H9 (cell line): ENCODE measurements at regions not wholly inside any gene's neighbourhood (a gene's known extent, or its start where the extent isn't known, plus 50 kb on each side); places are given as distances from the start of the nearest gene placed in this dataset.
"Not testable (repeated sequence)": the region's sequence is repeated elsewhere in the genome, so short reads cannot be mapped to it uniquely, and the experiment has no call there.

ENCODE experiments used
- DNase-seq: peaks from one replicate; pipeline ENCODE4 v3.0.0-alpha.2; 2017
- H2AFZ ChIP-seq: one replicate; pipeline ENCODE4 v1.6.1; 2013; ENCODE audit warnings: mild to moderate bottlenecking, low read length, control low read depth, moderate library complexity
- H2AK5ac ChIP-seq: 2 replicates; pipeline ENCODE4 v1.6.1; 2013; ENCODE audit warnings: low read length, control low read depth, mixed read lengths; ENCODE audit not compliant: insufficient read length
- H2BK120ac ChIP-seq: one replicate; pipeline ENCODE4 v1.6.1; 2013; ENCODE audit warnings: low read depth, mild to moderate bottlenecking, low read length, control low read depth, inconsistent platforms; ENCODE audit not compliant: poor library complexity, severe bottlenecking
- H2BK12ac ChIP-seq: 2 replicates; pipeline ENCODE4 v1.6.1; 2013; ENCODE audit warnings: low read length, control low read depth, mixed read lengths, low read depth; ENCODE audit not compliant: insufficient read length
- H2BK15ac ChIP-seq: 2 replicates; pipeline ENCODE4 v1.6.1; 2013; ENCODE audit warnings: low read depth, low read length, control low read depth
- H2BK20ac ChIP-seq: one replicate; pipeline ENCODE4 v1.6.1; 2013; ENCODE audit warnings: low read depth, mild to moderate bottlenecking, low read length, control low read depth, inconsistent platforms; ENCODE audit not compliant: poor library complexity, severe bottlenecking
- H2BK5ac ChIP-seq: 2 replicates; pipeline ENCODE4 v1.6.1; 2013; ENCODE audit warnings: low read length, control low read depth, mixed read lengths; ENCODE audit not compliant: insufficient read length
- H3K14ac ChIP-seq: 2 replicates; pipeline ENCODE4 v1.6.1; 2013; ENCODE audit warnings: low read length, control low read depth; ENCODE audit not compliant: insufficient read depth
- H3K18ac ChIP-seq: 2 replicates; pipeline ENCODE4 v1.6.1; 2013; ENCODE audit warnings: low read depth, mild to moderate bottlenecking, mixed read lengths, low read length, control low read depth; ENCODE audit not compliant: insufficient read length
- H3K23ac ChIP-seq: 2 replicates; pipeline ENCODE4 v1.6.1; 2013; ENCODE audit warnings: low read length, control low read depth, mixed read lengths, low read depth; ENCODE audit not compliant: insufficient read length
- H3K23me2 ChIP-seq: 2 replicates; pipeline ENCODE4 v1.6.1; 2013; ENCODE audit warnings: low read depth, mild to moderate bottlenecking, mixed read lengths, low read length, control low read depth; ENCODE audit not compliant: insufficient read length, poor library complexity, severe bottlenecking
- H3K27ac ChIP-seq: 2 replicates; pipeline ENCODE4 v1.5.1; 2013; ENCODE audit warnings: low read length, control low read depth, mixed read lengths, low read depth; ENCODE audit not compliant: insufficient read length
- H3K27me3 ChIP-seq: 2 replicates; pipeline ENCODE4 v1.6.1; 2013; ENCODE audit warnings: low read length, control low read depth, inconsistent platforms; ENCODE audit not compliant: insufficient read depth
- H3K4ac ChIP-seq: 2 replicates; pipeline ENCODE4 v1.6.1; 2013; ENCODE audit warnings: low read depth, mild to moderate bottlenecking, control low read depth, inconsistent platforms, low read length, moderate library complexity
- H3K4me1 ChIP-seq: 2 replicates; pipeline ENCODE4 v1.6.1; 2013; ENCODE audit warnings: low read length, control low read depth, inconsistent platforms; ENCODE audit not compliant: insufficient read depth
- H3K4me2 ChIP-seq: 2 replicates; pipeline ENCODE4 v1.6.1; 2013; ENCODE audit warnings: low read length, control low read depth, mixed read lengths; ENCODE audit not compliant: insufficient read length, insufficient read depth
- H3K56ac ChIP-seq: 2 replicates; pipeline ENCODE4 v1.6.1; 2013; ENCODE audit warnings: low read depth, mild to moderate bottlenecking, mixed read lengths, low read length, control low read depth; ENCODE audit not compliant: insufficient read length
- H3K79me1 ChIP-seq: 2 replicates; pipeline ENCODE4 v1.6.1; 2013; ENCODE audit warnings: low read depth, mild to moderate bottlenecking, moderate library complexity, low read length, control low read depth, inconsistent platforms; ENCODE audit not compliant: insufficient read depth, poor library complexity, severe bottlenecking
- H3K79me2 ChIP-seq: 2 replicates; pipeline ENCODE4 v1.6.1; 2013; ENCODE audit warnings: low read length, control low read depth, inconsistent platforms; ENCODE audit not compliant: insufficient read depth
- H3K9ac ChIP-seq: 2 replicates; pipeline ENCODE4 v1.6.1; 2013; ENCODE audit warnings: low read length, control low read depth, mixed read lengths; ENCODE audit not compliant: insufficient read length; ENCODE audit errors: extremely low read depth
- H3K9me3 ChIP-seq: one replicate; pipeline ENCODE4 v1.6.1; 2013; ENCODE audit warnings: low read depth, low read length, inconsistent platforms; ENCODE audit not compliant: control insufficient read depth
- H3T11ph ChIP-seq: one replicate; pipeline ENCODE4 v1.6.1; 2013; ENCODE audit warnings: mild to moderate bottlenecking, low read length, control low read depth, inconsistent platforms
- H4K20me1 ChIP-seq: one replicate; pipeline ENCODE4 v1.6.1; 2013; ENCODE audit not compliant: control insufficient read depth, insufficient read length, insufficient read depth
- H4K5ac ChIP-seq: 2 replicates; pipeline ENCODE4 v1.6.1; 2013; ENCODE audit warnings: low read depth, mild to moderate bottlenecking, mixed read lengths, low read length, control low read depth; ENCODE audit not compliant: insufficient read length
- H4K8ac ChIP-seq: replicated peaks from 2 replicates; pipeline ENCODE4 v1.6.1; 2013; ENCODE audit warnings: low read length, control low read depth, mixed read lengths, low read depth; ENCODE audit not compliant: insufficient read length
- H4K91ac ChIP-seq: 2 replicates; pipeline ENCODE4 v1.6.1; 2013; ENCODE audit warnings: low read depth, mild to moderate bottlenecking, moderate library complexity, mixed read lengths, low read length, control low read depth; ENCODE audit not compliant: insufficient read length
- H3K27ac Mint-ChIP-seq, 3 experiments: 2 replicates in 2 of 3; 3 replicates in 1 of 3; pipeline ENCODE4 v1.8.0; 2020 to 2021; ENCODE audit warnings: mixed read lengths in 3 of 3, mild to moderate bottlenecking in 1 of 3, moderate library complexity in 1 of 3
- H3K27me3 Mint-ChIP-seq: 2 replicates; pipeline ENCODE4 v1.8.0; 2021; ENCODE audit warnings: low read depth, mild to moderate bottlenecking, moderate library complexity, mixed read lengths
- H3K36me3 Mint-ChIP-seq, 3 experiments: 2 replicates in 2 of 3; 3 replicates in 1 of 3; pipeline ENCODE4 v1.8.0; 2020 to 2021; ENCODE audit warnings: low read depth in 3 of 3, mixed read lengths in 3 of 3; ENCODE audit not compliant: insufficient read depth in 1 of 3
- H3K4me1 Mint-ChIP-seq, 2 experiments: 2 replicates each; pipeline ENCODE4 v1.8.0; 2020; ENCODE audit warnings: mixed read lengths in 2 of 2
- H3K4me3 Mint-ChIP-seq, 2 experiments: 2 replicates in 1 of 2; 3 replicates in 1 of 2; pipeline ENCODE4 v1.8.0; 2020 to 2021; ENCODE audit warnings: mild to moderate bottlenecking in 2 of 2, mixed read lengths in 2 of 2, moderate library complexity in 1 of 2
- H3K9me3 Mint-ChIP-seq, 2 experiments: 2 replicates in 1 of 2; 3 replicates in 1 of 2; pipeline ENCODE4 v1.8.0; 2020; ENCODE audit warnings: mild to moderate bottlenecking in 2 of 2, mixed read lengths in 2 of 2, moderate library complexity in 1 of 2
- WGBS: extraction: QIAGEN DNeasy Blood & Tissue Kit; methylation state at CpG from one replicate; pipeline ENCODE4 v1.1.7; 2013; ENCODE audit warnings: missing lambda C conversion rate, low lambda C conversion rate, mixed read lengths; ENCODE audit not compliant: insufficient read length; ENCODE audit errors: extremely low coverage; 5-methylcytosine and 5-hydroxymethylcytosine counted together

GRCh38 chr14:43127874-43128273, 1379.2 kb downstream of the FSCB start:
- not testable (repeated sequence) for DNase-seq, H2AFZ ChIP-seq, H3K9ac ChIP-seq, H4K5ac ChIP-seq, H4K8ac ChIP-seq, H2BK5ac ChIP-seq, H3K36me3 Mint-ChIP-seq, H3K23me2 ChIP-seq, H4K20me1 ChIP-seq, H3K79me2 ChIP-seq, H4K91ac ChIP-seq, H3K27me3 ChIP-seq, H3K18ac ChIP-seq, H3K4me1 ChIP-seq, H2BK15ac ChIP-seq, H3K9me3 ChIP-seq, H2AK5ac ChIP-seq, H3K4me3 Mint-ChIP-seq, H3K14ac ChIP-seq, H3K4me1 Mint-ChIP-seq, H2BK20ac ChIP-seq, H3K27me3 Mint-ChIP-seq, H3K79me1 ChIP-seq, H2BK12ac ChIP-seq, H3K9me3 Mint-ChIP-seq, H2BK120ac ChIP-seq, H3K56ac ChIP-seq, H3K4me2 ChIP-seq, H3K23ac ChIP-seq, H3K27ac Mint-ChIP-seq, H3K27ac ChIP-seq, H3T11ph ChIP-seq, H3K4ac ChIP-seq
- WGBS, result no CpG with 5 or more reads among the region's 3 CpGs
